Trophoblast cell (in vitro differentiated cells and primary cell): ENCODE measurements at regions not wholly inside any gene's neighbourhood (a gene's known extent, or its start where the extent isn't known, plus 50 kb on each side); places are given as distances from the start of the nearest gene placed in this dataset.

ENCODE experiments used
- DNase-seq, 2 donors: peaks; one replicate each; pipeline ENCODE4 v3.0.0-alpha.2; 2016
- H2AFZ ChIP-seq: 2 replicates; pipeline ENCODE4 v1.6.1; 2013; ENCODE audit warnings: low read length, moderate library complexity, mild to moderate bottlenecking; ENCODE audit not compliant: insufficient read depth, poor library complexity
- H2AK5ac ChIP-seq: 2 replicates; pipeline ENCODE4 v1.6.1; 2013; ENCODE audit warnings: mild to moderate bottlenecking, low read length
- H2BK120ac ChIP-seq: 2 replicates; pipeline ENCODE4 v1.6.1; 2013; ENCODE audit warnings: low read length, mild to moderate bottlenecking, moderate library complexity; ENCODE audit not compliant: insufficient read depth, poor library complexity
- H2BK12ac ChIP-seq: 2 replicates; pipeline ENCODE4 v1.6.1; 2013; ENCODE audit warnings: mild to moderate bottlenecking, low read length, moderate library complexity
- H2BK5ac ChIP-seq: 2 replicates; pipeline ENCODE4 v1.6.1; 2013; ENCODE audit warnings: low read length, low read depth, moderate library complexity, mild to moderate bottlenecking; ENCODE audit not compliant: poor library complexity
- H3K14ac ChIP-seq: 2 replicates; pipeline ENCODE4 v1.6.1; 2013; ENCODE audit warnings: mild to moderate bottlenecking, low read length
- H3K18ac ChIP-seq: 2 replicates; pipeline ENCODE4 v1.6.1; 2013; ENCODE audit warnings: mild to moderate bottlenecking, low read length
- H3K23ac ChIP-seq: 2 replicates; pipeline ENCODE4 v1.6.1; 2013; ENCODE audit warnings: low read length
- H3K27ac ChIP-seq: 2 replicates; pipeline ENCODE4 v1.5.1; 2013; ENCODE audit warnings: low read depth, mild to moderate bottlenecking, inconsistent platforms, low read length, moderate library complexity
- H3K27me3 ChIP-seq: 2 replicates; pipeline ENCODE4 v1.6.1; 2013; ENCODE audit warnings: inconsistent platforms, mild to moderate bottlenecking, low read length, moderate library complexity; ENCODE audit not compliant: insufficient read depth
- H3K36me3 ChIP-seq, 2 experiments: 1 replicate in 1 of 2; 2 replicates in 1 of 2; pipeline ENCODE4 v1.6.1; 2013; ENCODE audit warnings: low read length in 2 of 2, mild to moderate bottlenecking in 2 of 2, moderate library complexity in 1 of 2; ENCODE audit not compliant: insufficient read depth in 2 of 2, control insufficient read depth in 1 of 2
- H3K4ac ChIP-seq: 2 replicates; pipeline ENCODE4 v1.6.1; 2013; ENCODE audit warnings: low read depth, mild to moderate bottlenecking, low read length, moderate library complexity
- H3K4me1 ChIP-seq, 2 experiments: 1 replicate in 1 of 2; 2 replicates in 1 of 2; pipeline ENCODE4 v1.6.1; 2013; ENCODE audit warnings: low read length in 2 of 2, mild to moderate bottlenecking in 2 of 2, moderate library complexity in 1 of 2; ENCODE audit not compliant: insufficient read depth in 2 of 2, control insufficient read depth in 1 of 2
- H3K4me2 ChIP-seq: 2 replicates; pipeline ENCODE4 v1.6.1; 2013; ENCODE audit warnings: inconsistent platforms, mild to moderate bottlenecking, low read length, moderate library complexity
- H3K4me3 ChIP-seq: 2 replicates; pipeline ENCODE4 v1.5.1; 2013; ENCODE audit warnings: mild to moderate bottlenecking, low read depth, low read length, inconsistent platforms
- H3K79me1 ChIP-seq: one replicate; pipeline ENCODE4 v1.6.1; 2013; ENCODE audit warnings: low read length
- H3K79me2 ChIP-seq: 2 replicates; pipeline ENCODE4 v1.6.1; 2013; ENCODE audit warnings: low read length, mild to moderate bottlenecking; ENCODE audit not compliant: control insufficient read depth, insufficient read depth, poor library complexity
- H3K9ac ChIP-seq: 2 replicates; pipeline ENCODE4 v1.6.1; 2013; ENCODE audit warnings: mild to moderate bottlenecking, low read length
- H3K9me3 ChIP-seq: 2 replicates; pipeline ENCODE4 v1.6.1; 2013; ENCODE audit warnings: low read depth, mild to moderate bottlenecking, control low read depth, inconsistent platforms, low read length; ENCODE audit not compliant: insufficient read depth
- H4K12ac ChIP-seq: 2 replicates; pipeline ENCODE4 v1.6.1; 2013; ENCODE audit warnings: low read depth, mild to moderate bottlenecking, low read length, moderate library complexity
- H4K8ac ChIP-seq: 2 replicates; pipeline ENCODE4 v1.6.1; 2013; ENCODE audit warnings: low read depth, mild to moderate bottlenecking, low read length, moderate library complexity
- H4K91ac ChIP-seq: one replicate; pipeline ENCODE4 v1.6.1; 2013; ENCODE audit warnings: low read depth, mild to moderate bottlenecking, low read length, moderate library complexity
- WGBS: extraction: QIAGEN DNeasy Blood & Tissue Kit; methylation state at CpG from one replicate; pipeline ENCODE4 v1.1.7; 2013; ENCODE audit warnings: missing lambda C conversion rate; ENCODE audit not compliant: insufficient read length, insufficient coverage; ENCODE audit errors: extremely low coverage; 5-methylcytosine and 5-hydroxymethylcytosine counted together

DNA sequence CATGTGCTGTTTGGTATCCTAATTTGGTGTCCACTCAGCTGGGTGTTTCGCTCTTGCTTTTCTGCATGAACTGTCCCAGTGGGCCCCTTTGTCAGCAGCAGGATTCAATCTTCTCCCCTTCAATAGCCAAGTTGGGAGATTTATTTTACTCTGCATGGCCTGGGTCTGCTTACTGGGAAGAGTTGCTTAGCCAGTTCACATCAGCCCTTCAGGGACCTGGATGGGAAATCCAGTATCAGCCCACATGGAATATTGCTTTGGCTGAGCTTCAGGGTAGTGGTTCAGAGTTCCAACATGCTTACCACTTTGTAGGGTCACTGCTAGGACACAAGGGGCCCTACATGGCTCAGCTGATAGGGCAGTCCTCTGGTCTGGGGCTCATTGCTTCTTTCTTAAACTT is 93.0 kb upstream of the BOC start:
- H2BK12ac ChIP-seq: no peak overlapping the region
- H3K9ac ChIP-seq: no peak overlapping the region
- no peaks in the 10 kb centered on the region for H3K27me3 ChIP-seq
- no peak for DNase-seq
- no peak overlapping the region for H3K23ac ChIP-seq
- no peak overlapping the region for H3K4me3 ChIP-seq
- no peak overlapping the region for H3K14ac ChIP-seq
- no peak overlapping the region for H3K4me2 ChIP-seq
- H3K36me3 ChIP-seq: no peaks in the 10 kb centered on the region
- H3K9me3 ChIP-seq: no peaks in the 10 kb centered on the region
- H4K8ac ChIP-seq: no peak overlapping the region
- H2BK5ac ChIP-seq: no peak overlapping the region
- no peak overlapping the region for H3K27ac ChIP-seq
- H3K79me1 ChIP-seq: no peaks in the 10 kb centered on the region
- no peak overlapping the region for H2AFZ ChIP-seq
- no peak overlapping the region for H2AK5ac ChIP-seq
- no peak overlapping the region for H4K12ac ChIP-seq
- H3K18ac ChIP-seq: no peak overlapping the region
- no peak overlapping the region for H2BK120ac ChIP-seq
- no CpG with 5 or more reads among the region's 1 CpG for WGBS
- no peaks in the 10 kb centered on the region for H3K4me1 ChIP-seq
- H3K4ac ChIP-seq: no peak overlapping the region
- H4K91ac ChIP-seq: no peak overlapping the region
- H3K79me2 ChIP-seq: no peaks in the 10 kb centered on the region

DNA sequence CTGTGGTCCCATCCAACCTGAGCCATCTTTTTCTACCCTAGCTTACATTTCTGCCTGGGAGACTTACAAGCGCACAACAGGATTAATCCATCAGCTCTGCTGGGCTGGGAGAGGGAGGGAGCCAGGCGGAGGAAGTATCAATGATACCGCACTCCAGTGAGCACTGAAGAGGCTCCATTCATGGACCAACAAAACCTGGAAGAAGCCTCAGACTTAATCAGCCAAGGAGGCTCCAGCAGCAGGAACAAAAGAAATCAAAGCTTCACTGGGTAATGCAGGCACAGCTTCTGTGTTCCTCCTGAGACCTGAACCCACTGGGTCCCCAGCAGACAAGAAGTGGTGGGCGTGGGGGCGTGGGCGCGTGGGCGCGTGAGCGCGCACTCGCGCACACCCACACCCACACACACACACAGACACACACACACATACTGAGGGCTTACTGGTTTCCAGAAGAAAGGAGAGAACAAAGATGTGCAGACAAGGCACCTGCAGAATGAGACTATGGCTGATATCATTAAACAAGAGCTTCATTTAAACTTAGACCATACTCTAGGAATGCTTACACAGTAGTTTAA is 87.0 kb upstream of the BOC start:
- Histone ChIP-seq H3K14ac (no peak overlapping the region), H2AK5ac (no peak overlapping the region), H4K12ac (no peak overlapping the region), H3K9ac (no peak overlapping the region), H3K79me2 (no peaks in the 10 kb centered on the region), H3K4me3 (no peak overlapping the region), H3K4me2 (no peak overlapping the region), H3K27me3 (no peaks in the 10 kb centered on the region), H3K23ac (no peak overlapping the region), H2BK120ac (no peak overlapping the region), H3K18ac (no peak overlapping the region), H4K8ac (no peak overlapping the region), H4K91ac (no peak overlapping the region), H3K4ac (no peak overlapping the region), H3K9me3 (no peaks in the 10 kb centered on the region), H3K4me1 (peaks cover 5 to 7% of the 10 kb centered on the region in 2 experiments), H2AFZ (no peak overlapping the region), H2BK5ac (no peak overlapping the region), H3K27ac (no peak overlapping the region), H3K79me1 (peaks cover 2% of the 10 kb centered on the region), H2BK12ac (no peak overlapping the region), H3K36me3 (no peaks in the 10 kb centered on the region)
- DNase-seq: no peak
- WGBS: no CpG with 5 or more reads among the region's 13 CpGs

DNA sequence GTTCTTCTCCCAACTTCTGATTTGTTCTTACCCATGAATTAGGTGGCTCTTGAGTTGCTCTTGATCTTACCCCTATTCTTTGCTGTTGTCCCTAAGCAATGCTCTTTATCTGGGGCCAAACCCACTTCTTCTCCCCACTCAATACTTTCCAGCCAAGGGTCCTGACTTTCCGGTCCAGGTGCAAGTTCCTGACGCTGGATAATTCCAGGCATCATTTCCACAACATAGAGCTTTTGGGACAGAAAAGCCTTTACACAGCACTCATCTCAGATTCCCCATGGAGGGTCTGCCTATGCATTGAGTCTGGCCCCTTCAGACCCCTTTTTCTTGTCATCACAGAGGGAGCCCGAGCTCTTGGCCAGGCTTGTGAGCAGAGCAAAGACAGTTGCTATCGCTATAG is 85.4 kb upstream of the BOC start:
- Histone ChIP-seq H3K9me3 (no peaks in the 10 kb centered on the region), H3K79me2 (no peaks in the 10 kb centered on the region), H3K14ac (no peak overlapping the region), H3K4ac (no peak overlapping the region), H3K4me1 (peaks cover 5 to 10% of the 10 kb centered on the region in 2 experiments), H3K18ac (no peak overlapping the region), H3K36me3 (no peaks in the 10 kb centered on the region), H3K9ac (no peak overlapping the region), H3K27me3 (no peaks in the 10 kb centered on the region), H3K4me3 (no peak overlapping the region), H3K23ac (no peak overlapping the region), H3K4me2 (no peak overlapping the region), H4K12ac (no peak overlapping the region), H2AFZ (no peak overlapping the region), H3K27ac (no peak overlapping the region), H3K79me1 (peaks cover 2% of the 10 kb centered on the region), H4K8ac (no peak overlapping the region), H2BK5ac (no peak overlapping the region), H2AK5ac (no peak overlapping the region), H2BK12ac (no peak overlapping the region), H2BK120ac (no peak overlapping the region), H4K91ac (no peak overlapping the region)
- no peak for DNase-seq
- no CpG with 5 or more reads among the region's 4 CpGs for WGBS

DNA sequence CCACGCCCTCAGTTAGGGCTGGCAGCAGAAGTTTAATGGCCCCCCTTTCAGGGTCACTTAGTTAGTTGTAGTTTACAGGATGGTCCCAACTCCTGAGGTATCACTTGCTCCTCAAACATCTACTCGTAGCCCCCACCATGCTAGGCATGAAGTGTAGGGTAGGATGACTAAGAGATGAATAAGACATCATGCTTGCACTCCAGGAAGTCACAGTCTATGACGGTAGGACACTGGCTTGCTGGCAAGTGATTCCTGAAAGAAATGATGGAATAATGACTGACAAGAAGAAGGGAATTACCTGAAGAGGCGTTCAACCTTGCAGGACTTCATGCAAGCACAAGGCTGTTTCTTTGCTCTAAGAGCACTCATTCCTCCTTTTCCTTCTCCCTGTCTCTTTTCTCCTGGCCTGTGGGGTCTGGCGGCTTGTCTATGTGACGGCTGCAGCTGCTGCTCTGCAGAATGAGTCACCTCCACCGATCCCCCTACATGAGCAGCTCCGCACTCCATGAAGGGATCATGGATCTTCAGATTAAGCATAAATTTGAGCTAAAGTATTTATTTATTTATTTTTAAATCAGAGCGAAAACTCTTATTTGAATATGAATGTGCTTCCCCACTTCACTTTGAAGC is 82.9 kb upstream of the BOC start:
- Histone ChIP-seq H3K4me1 (peaks cover 5 to 10% of the 10 kb centered on the region in 2 experiments), H3K18ac (no peak overlapping the region), H2BK120ac (no peak overlapping the region), H3K4ac (no peak overlapping the region), H2BK5ac (no peak overlapping the region), H4K8ac (no peak overlapping the region), H3K4me2 (no peak overlapping the region), H2AFZ (no peak overlapping the region), H3K9me3 (no peaks in the 10 kb centered on the region), H3K79me1 (peaks cover 2% of the 10 kb centered on the region), H3K4me3 (no peak overlapping the region), H3K27me3 (no peaks in the 10 kb centered on the region), H3K79me2 (no peaks in the 10 kb centered on the region), H3K36me3 (no peaks in the 10 kb centered on the region), H3K14ac (no peak overlapping the region), H4K91ac (no peak overlapping the region), H2AK5ac (no peak overlapping the region), H3K9ac (no peak overlapping the region), H4K12ac (no peak overlapping the region), H2BK12ac (no peak overlapping the region), H3K23ac (no peak overlapping the region), H3K27ac (no peak overlapping the region)
- DNase-seq: no peak
- WGBS: no CpG with 5 or more reads among the region's 9 CpGs
